ENCODE measurements at regions not wholly inside any gene's neighbourhood (a gene's known extent, or its start where the extent isn't known, plus 50 kb on each side); places are given as distances from the start of the nearest gene placed in this dataset.

- TF ChIP-seq GATA2 (IDR thresholded peaks at IDR 0.05; ENCODE audit: low read depth, low read length): no peak
- no peak for TF ChIP-seq GATA3 (IDR thresholded peaks at IDR 0.05; ENCODE audit: low read depth, low read length)
Measured at GRCh38 chr6:9168669-9169068, 733.3 kb upstream of the SLC35B3 start.

All from SH-SY5Y (cell line).